ENCODE measurements at regions not wholly inside any gene's neighbourhood (a gene's known extent, or its start where the extent isn't known, plus 50 kb on each side); places are given as distances from the start of the nearest gene placed in this dataset.

DNA sequence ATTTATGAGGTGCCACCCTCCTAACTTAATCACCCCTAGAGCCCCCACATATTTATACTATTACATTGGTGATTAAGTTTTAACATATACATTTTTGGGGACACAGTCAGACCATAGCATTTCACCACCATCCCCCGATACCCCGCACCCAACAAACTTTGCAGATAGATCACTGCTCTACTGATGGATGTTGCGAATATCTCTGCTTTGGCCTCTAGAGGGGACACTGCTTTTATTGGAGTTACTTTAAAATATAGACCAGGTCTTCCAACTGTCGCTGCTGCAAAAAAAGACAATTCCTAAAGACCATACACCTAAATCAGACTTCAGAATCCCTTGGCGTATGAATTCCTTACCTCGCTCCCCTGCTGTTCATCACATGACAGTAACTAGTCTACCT lies 115.8 kb upstream of the FSHR start:
- Mint-ChIP-seq H3K27ac (no peak overlapping the region), H3K4me3 (no peak overlapping the region), H3K4me1 (no peaks in the 10 kb centered on the region), H3K9me3 (ENCODE audit: insufficient read depth) (no peaks in the 10 kb centered on the region), H3K27me3 (no peaks in the 10 kb centered on the region)
- H2AFZ ChIP-seq (ENCODE audit: insufficient read depth, low read depth, low read length, poor library complexity, severe bottlenecking) = no peak overlapping the region
- WGBS (ENCODE audit: insufficient coverage) = 97% methylated on average over 2 of the region's 6 CpGs
- H3K4me1 ChIP-seq (ENCODE audit: control insufficient read depth in 2 of 2, insufficient read depth in 2 of 2, low read length in 2 of 2) = no peaks in the 10 kb centered on the region
- no peak for DNase-seq
- ATAC-seq (ENCODE audit: low read depth) = no peak
- H3K9ac ChIP-seq (ENCODE audit: low read length) = no peak overlapping the region
- H3K4me3 ChIP-seq (ENCODE audit: control extremely low read depth in 1 of 5, extremely low read depth in 1 of 5, insufficient read depth in 1 of 5, low read depth in 2 of 5, low read length in 4 of 5) = no peak overlapping the region
- ChIA-PET CTCF (no interaction called here), POLR2A (no interaction called here)
- H3K27ac ChIP-seq (ENCODE audit: low read length in 2 of 2) = no peak overlapping the region
- H3K79me2 ChIP-seq (ENCODE audit: control insufficient read depth, insufficient read depth, low read length) = no peaks in the 10 kb centered on the region
- intact Hi-C loops (cut with micrococcal nuclease) = no loop called here
- H3K4me2 ChIP-seq (replicated peaks; ENCODE audit: low read depth, low read length, poor library complexity, severe bottlenecking) = no peak overlapping the region
- TF ChIP-seq EZH2 (IDR thresholded peaks at IDR 0.05; ENCODE audit: borderline replicate concordance, insufficient read depth, low read depth, low read length, poor library complexity, severe bottlenecking) = no peak
- TF ChIP-seq, protein P1, sequence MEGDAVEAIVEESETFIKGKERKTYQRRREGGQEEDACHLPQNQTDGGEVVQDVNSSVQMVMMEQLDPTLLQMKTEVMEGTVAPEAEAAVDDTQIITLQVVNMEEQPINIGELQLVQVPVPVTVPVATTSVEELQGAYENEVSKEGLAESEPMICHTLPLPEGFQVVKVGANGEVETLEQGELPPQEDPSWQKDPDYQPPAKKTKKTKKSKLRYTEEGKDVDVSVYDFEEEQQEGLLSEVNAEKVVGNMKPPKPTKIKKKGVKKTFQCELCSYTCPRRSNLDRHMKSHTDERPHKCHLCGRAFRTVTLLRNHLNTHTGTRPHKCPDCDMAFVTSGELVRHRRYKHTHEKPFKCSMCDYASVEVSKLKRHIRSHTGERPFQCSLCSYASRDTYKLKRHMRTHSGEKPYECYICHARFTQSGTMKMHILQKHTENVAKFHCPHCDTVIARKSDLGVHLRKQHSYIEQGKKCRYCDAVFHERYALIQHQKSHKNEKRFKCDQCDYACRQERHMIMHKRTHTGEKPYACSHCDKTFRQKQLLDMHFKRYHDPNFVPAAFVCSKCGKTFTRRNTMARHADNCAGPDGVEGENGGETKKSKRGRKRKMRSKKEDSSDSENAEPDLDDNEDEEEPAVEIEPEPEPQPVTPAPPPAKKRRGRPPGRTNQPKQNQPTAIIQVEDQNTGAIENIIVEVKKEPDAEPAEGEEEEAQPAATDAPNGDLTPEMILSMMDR (IDR thresholded peaks at IDR 0.05) = no peak
- no peaks in the 10 kb centered on the region for H3K36me3 ChIP-seq (replicated peaks in 1 of 2; ENCODE audit: control extremely low read depth in 1 of 2, control insufficient read depth in 1 of 2, extremely low read depth in 1 of 2, insufficient read depth in 2 of 2, low read length in 1 of 2)
- no peaks in the 10 kb centered on the region for H4K20me1 ChIP-seq (ENCODE audit: control insufficient read depth, insufficient read depth, low read length, poor library complexity, severe bottlenecking)
- H3K27me3 ChIP-seq (replicated peaks in 1 of 4; ENCODE audit: control extremely low read depth in 1 of 4, control insufficient read depth in 3 of 4, insufficient read depth in 4 of 4, low read length in 3 of 4) = no peaks in the 10 kb centered on the region
- peaks cover 0 to 4% (median 0%) of the 10 kb centered on the region in 3 donors for H3K9me3 ChIP-seq (ENCODE audit: control extremely low read depth in 1 of 3, control insufficient read depth in 2 of 3, insufficient read depth in 1 of 3, low read length in 2 of 3)

DNA sequence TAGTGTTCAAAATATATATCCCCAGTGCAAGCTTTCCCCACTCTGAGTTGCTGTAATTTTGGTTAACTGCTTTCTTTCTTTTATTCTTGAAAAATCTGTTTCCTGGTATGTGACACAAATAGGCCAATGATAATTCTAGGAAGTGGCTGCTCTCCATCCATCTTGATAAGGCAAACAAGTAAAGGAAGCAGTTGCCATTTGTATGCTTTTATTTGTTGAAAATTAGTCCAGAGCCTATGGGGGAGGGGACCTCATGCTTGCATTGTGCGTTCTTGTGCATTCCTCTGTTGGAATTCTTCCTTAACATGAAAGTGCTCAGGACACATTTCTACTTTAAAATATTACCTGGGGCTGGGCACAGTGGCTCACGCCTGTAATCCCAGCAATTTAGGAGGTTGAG lies 111.2 kb upstream of the FSHR start:
- no peaks in the 10 kb centered on the region for H3K9me3 Mint-ChIP-seq (ENCODE audit: insufficient read depth)
- peaks cover 0 to 4% (median 0%) of the 10 kb centered on the region in 3 donors for H3K9me3 ChIP-seq (ENCODE audit: control extremely low read depth in 1 of 3, control insufficient read depth in 2 of 3, insufficient read depth in 1 of 3, low read length in 2 of 3)
- no peaks in the 10 kb centered on the region for H3K36me3 ChIP-seq (replicated peaks in 1 of 2; ENCODE audit: control extremely low read depth in 1 of 2, control insufficient read depth in 1 of 2, extremely low read depth in 1 of 2, insufficient read depth in 2 of 2, low read length in 1 of 2)
- no peak overlapping the region for H3K27ac ChIP-seq (ENCODE audit: low read length in 2 of 2)
- no peaks in the 10 kb centered on the region for H3K4me1 Mint-ChIP-seq
- H3K9ac ChIP-seq (ENCODE audit: low read length) = no peak overlapping the region
- H3K27me3 Mint-ChIP-seq = no peaks in the 10 kb centered on the region
- ATAC-seq (ENCODE audit: low read depth) (no peak), DNase-seq (no peak)
- no peak overlapping the region for H3K4me3 Mint-ChIP-seq
- no CpG with 5 or more reads among the region's 2 CpGs for WGBS (ENCODE audit: insufficient coverage)
- H2AFZ ChIP-seq (ENCODE audit: insufficient read depth, low read depth, low read length, poor library complexity, severe bottlenecking) = no peak overlapping the region
- POLR2A ChIA-PET = no interaction called here
- no peaks in the 10 kb centered on the region for H3K27me3 ChIP-seq (replicated peaks in 1 of 4; ENCODE audit: control extremely low read depth in 1 of 4, control insufficient read depth in 3 of 4, insufficient read depth in 4 of 4, low read length in 3 of 4)
- H3K4me2 ChIP-seq (replicated peaks; ENCODE audit: low read depth, low read length, poor library complexity, severe bottlenecking) = no peak overlapping the region
- H3K4me1 ChIP-seq (ENCODE audit: control insufficient read depth in 2 of 2, insufficient read depth in 2 of 2, low read length in 2 of 2) = no peaks in the 10 kb centered on the region
- intact Hi-C loops (cut with micrococcal nuclease) = no loop called here
- no peak overlapping the region for H3K4me3 ChIP-seq (ENCODE audit: control extremely low read depth in 1 of 5, extremely low read depth in 1 of 5, insufficient read depth in 1 of 5, low read depth in 2 of 5, low read length in 4 of 5)
- no peak overlapping the region for H3K27ac Mint-ChIP-seq
- TF ChIP-seq, protein P1 (IDR thresholded peaks at IDR 0.05) = no peak
- TF ChIP-seq EZH2 (IDR thresholded peaks at IDR 0.05; ENCODE audit: borderline replicate concordance, insufficient read depth, low read depth, low read length, poor library complexity, severe bottlenecking) = no peak
- H4K20me1 ChIP-seq (ENCODE audit: control insufficient read depth, insufficient read depth, low read length, poor library complexity, severe bottlenecking) = no peaks in the 10 kb centered on the region
- H3K79me2 ChIP-seq (ENCODE audit: control insufficient read depth, insufficient read depth, low read length) = no peaks in the 10 kb centered on the region
- CTCF ChIA-PET = no interaction called here

Data from B cell (primary cell).